ENCODE measurements at regions not wholly inside any gene's neighbourhood (a gene's known extent, or its start where the extent isn't known, plus 50 kb on each side); places are given as distances from the start of the nearest gene placed in this dataset.

- DNase-seq: no peak
Observed at GRCh38 chr18:10401930-10402329, 52.5 kb upstream of the APCDD1 start.

- DNase-seq: no peak
Observed at GRCh38 chr18:10402871-10403559, 51.4 kb upstream of the APCDD1 start.

DNA sequence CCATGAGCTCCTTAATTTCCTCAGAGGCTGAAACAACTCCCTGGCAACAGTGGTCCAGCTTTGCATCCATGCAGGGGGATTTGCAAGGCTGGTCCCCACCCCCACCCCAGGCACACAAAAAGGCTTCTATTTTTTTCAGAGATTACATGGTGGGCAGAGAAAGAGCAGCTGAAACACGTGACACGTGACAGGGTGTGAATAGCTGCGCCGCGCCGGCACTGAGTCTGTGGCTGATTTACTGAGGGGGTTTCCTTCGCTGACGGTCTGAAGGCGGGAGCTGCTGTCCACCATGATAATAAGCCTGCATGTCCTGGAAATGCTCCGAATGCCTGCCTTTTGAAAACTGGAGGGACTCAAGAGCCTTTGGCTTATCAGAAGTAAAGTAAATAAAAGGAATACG lies 50.7 kb upstream of the APCDD1 start:
- DNase-seq: no peak

- no peak for DNase-seq
Observed at GRCh38 chr18:10404168-10404567, 50.3 kb upstream of the APCDD1 start.
